ENCODE measurements at regions not wholly inside any gene's neighbourhood (a gene's known extent, or its start where the extent isn't known, plus 50 kb on each side); places are given as distances from the start of the nearest gene placed in this dataset.

DNA sequence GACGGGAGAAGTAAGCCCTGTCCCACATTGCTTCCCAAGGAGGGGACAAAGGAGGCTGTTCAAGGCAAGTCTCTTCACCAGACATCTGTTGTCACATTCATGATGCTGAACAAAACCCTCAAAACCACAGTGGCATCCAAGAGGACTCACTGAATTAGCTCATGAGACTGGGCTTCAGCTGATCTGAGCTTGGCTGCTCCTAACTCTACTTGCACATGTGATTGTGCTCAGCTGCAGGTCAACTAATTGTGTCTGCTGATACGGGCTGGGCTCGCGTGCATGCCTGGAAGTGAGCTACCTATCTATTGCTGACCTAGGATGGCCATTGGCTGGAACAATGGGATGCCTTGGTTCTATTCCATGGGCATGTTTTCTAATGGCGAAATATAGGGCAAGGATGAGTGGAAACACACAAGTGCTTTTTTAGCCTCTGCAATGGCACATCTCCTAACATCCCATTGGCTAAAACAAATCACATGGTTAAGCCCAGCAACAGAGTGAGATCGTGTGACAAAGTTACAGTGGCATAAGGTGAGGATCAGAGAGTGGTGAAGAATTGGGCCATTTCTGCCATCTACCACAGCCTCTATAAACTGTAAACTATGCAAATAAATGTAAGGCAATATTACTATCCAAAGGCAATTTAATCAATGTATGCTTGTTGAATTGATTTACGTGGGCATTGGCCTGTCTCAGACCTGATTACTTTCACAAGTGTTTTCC is 52.9 kb upstream of the CAPN13 start:
- TF ChIP-seq, protein P1, sequence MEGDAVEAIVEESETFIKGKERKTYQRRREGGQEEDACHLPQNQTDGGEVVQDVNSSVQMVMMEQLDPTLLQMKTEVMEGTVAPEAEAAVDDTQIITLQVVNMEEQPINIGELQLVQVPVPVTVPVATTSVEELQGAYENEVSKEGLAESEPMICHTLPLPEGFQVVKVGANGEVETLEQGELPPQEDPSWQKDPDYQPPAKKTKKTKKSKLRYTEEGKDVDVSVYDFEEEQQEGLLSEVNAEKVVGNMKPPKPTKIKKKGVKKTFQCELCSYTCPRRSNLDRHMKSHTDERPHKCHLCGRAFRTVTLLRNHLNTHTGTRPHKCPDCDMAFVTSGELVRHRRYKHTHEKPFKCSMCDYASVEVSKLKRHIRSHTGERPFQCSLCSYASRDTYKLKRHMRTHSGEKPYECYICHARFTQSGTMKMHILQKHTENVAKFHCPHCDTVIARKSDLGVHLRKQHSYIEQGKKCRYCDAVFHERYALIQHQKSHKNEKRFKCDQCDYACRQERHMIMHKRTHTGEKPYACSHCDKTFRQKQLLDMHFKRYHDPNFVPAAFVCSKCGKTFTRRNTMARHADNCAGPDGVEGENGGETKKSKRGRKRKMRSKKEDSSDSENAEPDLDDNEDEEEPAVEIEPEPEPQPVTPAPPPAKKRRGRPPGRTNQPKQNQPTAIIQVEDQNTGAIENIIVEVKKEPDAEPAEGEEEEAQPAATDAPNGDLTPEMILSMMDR (conservative IDR thresholded peaks at IDR 0.05): no peak
- TF ChIP-seq EZH2 (IDR thresholded peaks at IDR 0.05; ENCODE audit: low read depth): no peak
